GM19467 (cell line): ENCODE measurements at regions not wholly inside any gene's neighbourhood (a gene's known extent, or its start where the extent isn't known, plus 50 kb on each side); places are given as distances from the start of the nearest gene placed in this dataset.
"Not testable (repeated sequence)": the region's sequence is repeated elsewhere in the genome, so short reads cannot be mapped to it uniquely, and the experiment has no call there.

Experiments
- ATAC-seq: cut with Tn5 transposase; IDR thresholded peaks from one replicate; pipeline ENCODE4 v1.9.1; 2021; ENCODE audit warnings: mild to moderate bottlenecking, moderate library complexity; ENCODE audit not compliant: unreplicated experiment

- no peak for ATAC-seq
These were observed 183.9 kb downstream of the MYRFL start for GRCh38 chr12:70008944-70009343.

GRCh38 chr12:70011353-70011752 is 186.3 kb downstream of the MYRFL start:
- no peak for ATAC-seq

- not testable (repeated sequence) for ATAC-seq
These were observed 188.0 kb downstream of the MYRFL start for GRCh38 chr12:70013016-70013415.

GRCh38 chr12:70028515-70028914 is 203.5 kb downstream of the MYRFL start:
- no peak for ATAC-seq

GRCh38 chr12:70028918-70029317 is 203.9 kb downstream of the MYRFL start:
- no peak for ATAC-seq

- no peak for ATAC-seq
These were observed 206.0 kb downstream of the MYRFL start for GRCh38 chr12:70031046-70031445.

GRCh38 chr12:70032076-70032475 is 207.0 kb downstream of the MYRFL start:
- no peak for ATAC-seq

GRCh38 chr12:70033310-70033709 is 208.3 kb downstream of the MYRFL start:
- no peak for ATAC-seq

GRCh38 chr12:70040141-70040540 is 203.1 kb upstream of the CNOT2 start:
- ATAC-seq = no peak

GRCh38 chr12:70042675-70043074 is 200.6 kb upstream of the CNOT2 start:
- ATAC-seq = no peak

GRCh38 chr12:70043490-70044138 is 199.6 kb upstream of the CNOT2 start:
- no peak for ATAC-seq

GRCh38 chr12:70044167-70044566 is 199.1 kb upstream of the CNOT2 start:
- ATAC-seq = no peak

- no peak for ATAC-seq
These were observed 198.2 kb upstream of the CNOT2 start for GRCh38 chr12:70045036-70045435.

- no peak for ATAC-seq
These were observed 197.7 kb upstream of the CNOT2 start for GRCh38 chr12:70045514-70045913.

GRCh38 chr12:70048521-70049250 is 194.5 kb upstream of the CNOT2 start:
- no peak for ATAC-seq

- ATAC-seq = peak; percentile 96
These were observed 193.5 kb upstream of the CNOT2 start for GRCh38 chr12:70049596-70050360.

GRCh38 chr12:70052476-70052875 is 190.8 kb upstream of the CNOT2 start:
- ATAC-seq = no peak

- no peak for ATAC-seq
These were observed 190.2 kb upstream of the CNOT2 start for GRCh38 chr12:70052931-70053497.

- ATAC-seq = no peak
These were observed 183.9 kb upstream of the CNOT2 start for GRCh38 chr12:70059373-70059772.

GRCh38 chr12:70060634-70061033 is 182.6 kb upstream of the CNOT2 start:
- ATAC-seq = no peak

- ATAC-seq = no peak
These were observed 174.5 kb upstream of the CNOT2 start for GRCh38 chr12:70068743-70069142.
